Prostate gland (tissue), 2 donors: ENCODE measurements at regions not wholly inside any gene's neighbourhood (a gene's known extent, or its start where the extent isn't known, plus 50 kb on each side); places are given as distances from the start of the nearest gene placed in this dataset.

Source experiments
- POLR2A ChIP-seq: fragments of 450-650 bp; IDR thresholded peaks from one replicate; pipeline ENCODE4 v1.6.1; 2016; ENCODE audit warnings: antibody characterized with exemption, mild to moderate bottlenecking
- TF ChIP-seq, protein P1 (sequence below), 4 experiments: fragments of 200-600 bp in 2 of 4; fragments of 450-650 bp in 2 of 4; sonication (generic) in 2 of 4; IDR thresholded peaks; 1 replicate in 3 of 4; 2 replicates in 1 of 4; pipeline ENCODE4 v1.5.1; 2016 to 2019; ENCODE audit warnings: antibody characterized with exemption in 4 of 4, mild to moderate bottlenecking in 2 of 4, moderate library complexity in 2 of 4

DNA sequence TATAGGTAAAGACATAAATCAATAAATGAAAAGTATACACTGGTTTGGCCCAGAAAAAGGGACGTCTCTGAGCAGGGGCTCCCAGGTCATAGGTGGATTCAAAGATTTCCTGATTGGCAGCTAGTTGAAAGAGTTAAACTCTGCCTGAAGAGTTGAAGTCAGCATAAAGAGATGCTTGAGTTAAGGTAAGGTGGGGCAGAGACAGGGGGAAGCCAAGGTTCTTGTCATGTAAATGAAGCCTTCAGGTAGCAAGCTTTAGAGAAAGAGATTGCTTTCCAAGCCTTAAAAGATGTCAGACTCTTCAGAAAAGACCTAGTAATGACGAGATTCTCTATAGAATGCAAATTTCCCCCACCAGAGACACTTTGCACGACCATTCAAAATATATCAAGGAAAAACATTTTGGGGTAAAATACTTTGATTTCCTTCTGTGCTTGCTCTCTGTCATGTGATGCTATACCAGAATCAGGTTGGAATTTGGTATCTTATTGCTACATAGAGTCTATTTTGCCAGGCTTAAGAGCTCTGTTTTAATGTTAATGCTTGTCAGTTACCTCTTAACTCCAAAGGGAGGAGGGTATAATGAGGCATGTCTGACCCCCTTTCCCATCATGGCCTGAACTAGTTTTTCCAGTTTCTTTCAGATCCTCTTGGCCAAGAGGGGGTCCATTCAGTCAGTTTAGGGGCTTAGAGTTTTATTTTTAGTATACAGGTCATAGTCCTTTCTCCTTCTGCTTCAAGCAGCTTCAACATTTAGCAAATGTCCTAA, 429.6 kb downstream of the ADRA2A start:
- TF ChIP-seq POLR2A: no peak
- TF ChIP-seq, protein P1, sequence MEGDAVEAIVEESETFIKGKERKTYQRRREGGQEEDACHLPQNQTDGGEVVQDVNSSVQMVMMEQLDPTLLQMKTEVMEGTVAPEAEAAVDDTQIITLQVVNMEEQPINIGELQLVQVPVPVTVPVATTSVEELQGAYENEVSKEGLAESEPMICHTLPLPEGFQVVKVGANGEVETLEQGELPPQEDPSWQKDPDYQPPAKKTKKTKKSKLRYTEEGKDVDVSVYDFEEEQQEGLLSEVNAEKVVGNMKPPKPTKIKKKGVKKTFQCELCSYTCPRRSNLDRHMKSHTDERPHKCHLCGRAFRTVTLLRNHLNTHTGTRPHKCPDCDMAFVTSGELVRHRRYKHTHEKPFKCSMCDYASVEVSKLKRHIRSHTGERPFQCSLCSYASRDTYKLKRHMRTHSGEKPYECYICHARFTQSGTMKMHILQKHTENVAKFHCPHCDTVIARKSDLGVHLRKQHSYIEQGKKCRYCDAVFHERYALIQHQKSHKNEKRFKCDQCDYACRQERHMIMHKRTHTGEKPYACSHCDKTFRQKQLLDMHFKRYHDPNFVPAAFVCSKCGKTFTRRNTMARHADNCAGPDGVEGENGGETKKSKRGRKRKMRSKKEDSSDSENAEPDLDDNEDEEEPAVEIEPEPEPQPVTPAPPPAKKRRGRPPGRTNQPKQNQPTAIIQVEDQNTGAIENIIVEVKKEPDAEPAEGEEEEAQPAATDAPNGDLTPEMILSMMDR (IDR thresholded peaks at IDR 0.05): no peak
